H54 (cell line): ENCODE measurements at regions not wholly inside any gene's neighbourhood (a gene's known extent, or its start where the extent isn't known, plus 50 kb on each side); places are given as distances from the start of the nearest gene placed in this dataset.
"Not testable (repeated sequence)": the region's sequence is repeated elsewhere in the genome, so short reads cannot be mapped to it uniquely, and the experiment has no call there.

Source experiments
- DNase-seq: peaks from one replicate; pipeline ENCODE4 v3.0.0; 2011; ENCODE audit warnings: low spot score, mixed read lengths; ENCODE audit not compliant: insufficient read length
- FAIRE-seq: peaks from 3 replicates; lab custom pipeline; 2011; peaks lifted over from hg19 to GRCh38; lab: Jason Lieb, UNC
- POLR2A ChIP-seq: IDR thresholded peaks from 2 replicates; pipeline ENCODE4 v1.6.1; 2011; ENCODE audit warnings: low read depth, mild to moderate bottlenecking, low read length

DNA sequence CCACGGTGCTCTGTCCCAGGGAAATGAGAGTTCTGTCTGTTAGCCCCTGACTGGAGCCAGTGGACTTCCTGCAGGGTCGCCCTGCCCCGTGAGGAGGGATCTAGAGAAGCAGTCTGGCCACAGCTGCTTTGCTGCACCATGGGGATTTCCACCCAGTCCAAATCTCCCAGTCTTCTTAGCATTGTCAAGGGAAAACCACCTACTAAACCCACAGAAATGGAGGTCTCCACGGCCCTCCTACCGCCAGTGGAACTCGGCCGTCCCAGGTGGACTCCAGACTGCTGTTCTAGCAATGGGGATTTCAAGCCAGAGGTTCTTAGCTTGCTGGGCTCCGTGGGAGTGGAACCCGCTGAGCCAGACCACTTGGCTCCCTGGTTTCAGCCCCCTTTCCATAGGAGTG is 133.3 kb upstream of the PCDH7 start:
- no peak for DNase-seq
- FAIRE-seq, result no peak
- TF ChIP-seq POLR2A, result no peak

DNA sequence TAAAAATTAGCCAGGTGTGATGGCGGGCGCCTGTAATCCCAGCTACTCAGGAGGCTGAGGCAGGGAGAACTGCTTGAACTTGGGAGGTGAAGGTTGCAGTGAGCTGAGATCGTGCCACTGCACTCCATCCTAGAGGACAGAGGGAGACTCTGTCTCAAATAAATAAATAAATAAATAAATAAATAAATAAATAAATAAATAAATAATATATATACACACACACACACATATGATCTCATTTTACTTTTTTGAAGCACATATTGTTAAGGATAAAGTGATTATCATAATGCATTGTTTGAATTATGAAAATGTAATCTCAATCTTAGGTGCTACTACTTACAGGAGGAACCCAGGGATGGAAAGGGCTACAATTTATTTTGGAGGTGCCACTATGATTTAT is 130.5 kb upstream of the PCDH7 start:
- not testable (repeated sequence) for FAIRE-seq, DNase-seq

DNA sequence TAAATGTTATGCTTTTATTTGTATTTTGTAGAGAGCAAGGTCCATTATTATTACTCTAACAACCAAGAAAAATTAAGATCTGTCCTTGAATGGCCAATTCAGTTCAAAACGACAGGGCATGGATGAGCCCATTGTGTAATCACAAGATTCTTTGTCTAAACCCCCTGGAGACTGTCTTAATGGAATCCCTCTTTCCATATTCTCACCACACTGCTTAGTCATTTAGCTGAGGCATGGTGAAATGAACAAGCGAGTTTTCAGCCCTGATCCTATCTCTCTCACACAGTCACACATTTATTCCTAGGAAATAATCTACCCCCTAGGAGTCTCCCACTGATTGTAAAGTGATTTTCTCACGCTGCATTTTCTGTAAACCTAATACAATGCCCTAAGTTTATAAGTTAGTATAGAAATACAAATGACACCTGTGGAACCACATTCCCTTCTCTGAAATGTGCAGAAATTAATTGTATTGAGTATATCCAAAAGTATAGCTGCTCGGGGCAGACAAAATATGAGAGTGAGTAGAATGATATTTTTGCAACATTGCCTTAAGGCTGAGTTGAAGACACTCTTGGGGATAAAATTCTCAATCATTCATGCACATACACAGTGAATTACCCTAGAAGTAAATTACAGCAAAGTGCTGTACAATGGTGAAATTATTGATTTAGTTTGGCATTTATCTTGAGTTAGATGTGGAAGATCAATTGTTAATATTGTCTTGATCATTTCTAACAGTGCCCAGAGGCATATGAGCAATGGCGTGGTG is 119.7 kb upstream of the PCDH7 start:
- no peak for DNase-seq
- TF ChIP-seq POLR2A, result no peak
- FAIRE-seq, result no peak

GRCh38 chr4:30601070-30601865 is 118.9 kb upstream of the PCDH7 start:
- DNase-seq, result no peak
- no peak for FAIRE-seq
- TF ChIP-seq POLR2A, result no peak

- DNase-seq, result no peak
- FAIRE-seq, result no peak
Observed at GRCh38 chr4:30605616-30606190, 114.5 kb upstream of the PCDH7 start.

DNA sequence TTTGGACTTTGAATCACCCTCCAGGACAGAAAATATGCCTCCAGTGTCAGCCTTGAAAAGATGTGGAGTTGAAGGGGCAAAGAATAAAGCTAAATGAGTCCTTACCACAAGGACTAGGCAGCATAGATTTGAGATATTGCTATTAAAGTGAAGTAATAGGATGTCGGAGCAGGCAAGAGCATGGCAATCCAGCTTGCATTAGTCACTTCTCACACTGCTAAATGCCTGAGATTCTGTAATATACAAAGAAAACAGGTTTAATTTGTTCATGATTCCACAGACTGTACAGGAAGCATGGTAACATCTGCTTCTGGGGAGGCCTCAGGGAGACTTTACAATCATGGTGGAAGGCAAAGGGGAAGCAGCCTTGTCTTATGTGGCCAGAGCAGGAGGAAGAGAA is 109.8 kb upstream of the PCDH7 start:
- no peak for TF ChIP-seq POLR2A
- no peak for DNase-seq
- no peak for FAIRE-seq

More at GRCh38 chr4:30605616-30606190, 114.5 kb upstream of the PCDH7 start:
- no peak for TF ChIP-seq POLR2A

DNA sequence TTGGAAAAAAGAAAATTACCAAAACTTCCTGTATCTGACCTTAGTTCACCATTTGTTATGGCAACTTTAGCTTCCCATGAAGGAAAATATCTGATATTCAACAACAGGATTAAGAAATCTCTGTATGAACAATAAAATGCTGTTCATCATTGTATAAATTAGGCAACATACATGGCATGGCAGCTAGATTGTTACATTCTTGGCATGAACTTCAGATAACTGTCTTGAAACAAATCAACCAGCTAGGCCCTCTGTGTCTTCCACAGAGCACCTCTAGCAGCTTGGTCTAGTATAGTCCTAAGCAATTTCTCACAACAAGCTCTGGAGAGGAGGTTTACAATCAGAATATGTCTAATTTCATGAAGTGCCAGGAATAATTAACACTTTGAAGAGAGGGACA is 105.4 kb upstream of the PCDH7 start:
- FAIRE-seq (no peak), DNase-seq (no peak)
- no peak for TF ChIP-seq POLR2A

DNA sequence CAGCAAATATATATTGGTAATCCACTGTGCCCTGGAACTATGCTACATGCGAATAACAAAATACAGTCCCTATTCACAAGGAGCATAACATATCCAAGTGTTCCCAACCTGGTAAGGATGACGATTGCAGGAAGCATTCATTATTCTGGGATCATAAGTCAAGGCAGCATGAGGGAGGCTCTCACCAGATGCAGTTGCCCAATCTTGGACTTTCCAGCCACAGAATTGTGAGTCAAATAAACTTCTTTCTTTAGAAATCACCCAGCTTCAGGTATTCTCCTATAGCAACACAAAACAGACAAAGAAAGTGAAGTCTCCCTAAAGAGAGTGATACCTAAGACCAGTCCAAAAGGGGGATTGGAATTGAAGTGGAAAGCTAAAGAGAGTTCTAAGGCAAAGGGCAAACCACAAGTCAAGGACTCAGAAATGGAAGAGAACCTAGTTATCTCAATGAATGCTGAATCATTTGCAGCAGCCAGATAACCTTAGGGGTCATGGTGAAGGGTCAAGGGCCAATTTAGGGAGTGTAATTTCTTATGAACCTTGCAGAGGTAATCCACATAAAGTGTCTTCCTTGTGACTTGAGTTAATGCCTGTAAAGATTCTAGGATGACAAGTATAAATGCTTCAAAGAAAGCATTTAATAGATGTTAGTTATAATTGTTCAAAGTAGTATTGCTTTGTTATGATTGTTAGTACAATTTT is 103.1 kb upstream of the PCDH7 start:
- no peak for DNase-seq
- FAIRE-seq, result no peak
- no peak for TF ChIP-seq POLR2A

- DNase-seq (no peak), FAIRE-seq (no peak)
- TF ChIP-seq POLR2A, result no peak
Observed at GRCh38 chr4:30617836-30618235, 102.3 kb upstream of the PCDH7 start.

DNA sequence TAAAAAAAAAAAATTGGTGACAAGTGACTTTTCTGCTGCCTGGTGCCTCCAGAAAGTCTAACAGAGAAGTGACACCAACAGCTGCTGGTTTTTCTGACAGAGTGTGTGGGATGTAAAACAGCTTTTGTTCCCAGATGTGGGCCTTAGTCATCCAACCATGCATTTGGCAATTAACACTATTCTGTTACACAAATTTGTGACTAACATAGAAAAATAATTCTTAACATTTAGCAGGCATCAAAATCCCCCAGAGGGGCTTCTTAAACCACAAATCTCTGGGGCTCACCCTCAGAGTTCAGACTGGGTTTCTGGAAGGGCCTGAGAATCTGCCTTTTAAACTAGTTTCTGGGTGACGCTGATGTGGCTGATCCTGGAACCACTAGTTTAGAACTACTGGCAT is 100.5 kb upstream of the PCDH7 start:
- DNase-seq (no peak), FAIRE-seq (no peak)
- no peak for TF ChIP-seq POLR2A

- FAIRE-seq (no peak), DNase-seq (no peak)
- no peak for TF ChIP-seq POLR2A
Observed at GRCh38 chr4:30620711-30621110, 99.5 kb upstream of the PCDH7 start.

GRCh38 chr4:30630431-30630830 is 89.7 kb upstream of the PCDH7 start:
- TF ChIP-seq POLR2A, result no peak
- FAIRE-seq, result no peak
- DNase-seq, result no peak

- TF ChIP-seq POLR2A, result no peak
- DNase-seq (no peak), FAIRE-seq (no peak)
Observed at GRCh38 chr4:30632751-30633150, 87.4 kb upstream of the PCDH7 start.

- no peak for FAIRE-seq
- no peak for TF ChIP-seq POLR2A
Observed at GRCh38 chr4:30641345-30641744, 78.8 kb upstream of the PCDH7 start.

More at GRCh38 chr4:30641345-30641744, 78.8 kb upstream of the PCDH7 start:
- DNase-seq, result no peak
